Calu3 (cell line): ENCODE measurements at regions not wholly inside any gene's neighbourhood (a gene's known extent, or its start where the extent isn't known, plus 50 kb on each side); places are given as distances from the start of the nearest gene placed in this dataset.

ENCODE experiments used
- BruUV-seq: library from RNA; stranded (reverse); fragments of 400-500 nt; replicated peaks from 2 replicates; lab custom pipeline; 2021; lab: Mats Ljungman, UMichigan
- CTCF ChIA-PET: fragments of 300-600 bp; sonication (Branson Sonifier 250); formaldehyde crosslinking; loops from one replicate; lab custom pipeline; 2022; ENCODE audit warnings: antibody characterized with exemption; lab: Charles Lee
- DNase-seq: peaks from one replicate; pipeline ENCODE4 v3.0.0; 2022
- H3K27ac Mint-ChIP-seq: one replicate; pipeline ENCODE4 v1.8.0; 2022; ENCODE audit warnings: mixed read lengths; ENCODE audit not compliant: unreplicated experiment
- H3K27me3 Mint-ChIP-seq: one replicate; pipeline ENCODE4 v1.8.0; 2022; ENCODE audit warnings: mixed read lengths; ENCODE audit not compliant: unreplicated experiment
- H3K36me3 Mint-ChIP-seq: one replicate; pipeline ENCODE4 v1.8.0; 2022; ENCODE audit warnings: mild to moderate bottlenecking, moderate library complexity, mixed read lengths; ENCODE audit not compliant: insufficient read depth, unreplicated experiment
- H3K4me1 Mint-ChIP-seq: one replicate; pipeline ENCODE4 v1.8.0; 2022; ENCODE audit warnings: mild to moderate bottlenecking, low read depth, mixed read lengths; ENCODE audit not compliant: unreplicated experiment
- H3K4me3 Mint-ChIP-seq: one replicate; pipeline ENCODE4 v1.8.0; 2022; ENCODE audit warnings: mild to moderate bottlenecking, low read depth, moderate library complexity, mixed read lengths; ENCODE audit not compliant: unreplicated experiment
- H3K9me3 Mint-ChIP-seq: one replicate; pipeline ENCODE4 v1.8.0; 2022; ENCODE audit warnings: low read depth, mixed read lengths; ENCODE audit not compliant: unreplicated experiment
- intact Hi-C: fragments of 100-400 bp; cut with micrococcal nuclease; formaldehyde crosslinking; loops from one replicate; pipeline ENCODE4 v1.10.0; 2022; ENCODE audit not compliant: unreplicated experiment
- TF ChIP-seq, protein P1 (sequence below): fragments of 200-600 bp; IDR thresholded peaks from one replicate; pipeline ENCODE4 v1.8.0; 2022; ENCODE audit warnings: antibody characterized with exemption; ENCODE audit not compliant: unreplicated experiment

DNA sequence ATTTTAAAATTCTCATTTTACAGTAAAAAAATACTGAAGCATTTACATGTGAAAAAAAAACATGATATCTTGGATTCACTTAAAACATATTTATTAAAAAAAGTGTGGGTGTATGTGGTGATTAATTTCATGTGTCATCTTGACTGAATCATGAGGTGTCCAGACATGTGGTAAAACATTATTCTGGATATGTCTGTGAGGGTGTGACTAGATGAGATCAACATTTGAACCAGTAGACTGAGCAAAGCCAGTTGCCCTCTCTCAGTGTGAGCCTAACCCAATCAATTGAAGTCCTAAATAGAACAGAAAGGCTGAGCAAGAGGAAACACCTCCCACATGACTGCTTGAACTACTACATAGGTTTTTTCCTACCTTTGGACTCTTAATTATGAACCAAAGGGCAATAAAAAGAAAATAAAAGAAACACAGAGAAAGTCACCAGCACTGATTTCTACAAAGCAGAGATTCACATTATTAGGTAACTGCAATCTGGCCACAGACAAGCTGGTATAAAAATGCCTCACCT is 90.5 kb upstream of the VGLL2 start:
- no TSS peak for BruUV-seq

DNA sequence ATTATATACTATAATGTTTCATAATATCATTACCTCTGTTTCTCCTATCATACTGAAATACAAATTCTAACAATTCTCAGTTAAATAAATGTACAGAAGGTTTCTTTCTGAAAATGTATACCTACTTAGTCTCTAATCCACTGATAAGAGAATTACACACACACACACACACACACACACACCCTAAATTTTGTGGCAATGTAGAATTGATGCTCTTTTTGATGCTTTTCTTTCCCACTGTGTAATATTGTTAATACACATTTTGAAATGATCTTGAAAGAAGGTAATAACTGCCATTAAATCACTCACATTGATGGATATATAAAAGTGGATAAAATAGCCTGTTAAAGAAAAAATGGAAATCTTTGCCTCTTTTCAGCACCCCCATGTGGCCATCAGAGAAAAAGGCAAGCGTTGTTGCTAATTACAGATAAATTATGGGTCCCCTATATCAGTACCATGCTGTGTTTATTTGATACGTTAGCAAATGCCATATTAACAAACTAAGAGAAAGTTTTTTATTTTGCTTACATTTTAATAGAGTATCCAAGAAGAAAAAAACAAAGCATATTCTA is 76.6 kb upstream of the VGLL2 start:
- CTCF ChIA-PET = no interaction called here

More for the DNA sequence above, 90.5 kb upstream of the VGLL2 start:
- CTCF ChIA-PET = no interaction called here
- Mint-ChIP-seq H3K27ac (no peak overlapping the region), H3K9me3 (peaks cover 12% of the 10 kb centered on the region), H3K36me3 (no peaks in the 10 kb centered on the region), H3K27me3 (no peaks in the 10 kb centered on the region), H3K4me3 (no peak overlapping the region), H3K4me1 (peaks cover 4% of the 10 kb centered on the region)
- intact Hi-C loops = no loop called here
- no peak for DNase-seq
- TF ChIP-seq, protein P1, sequence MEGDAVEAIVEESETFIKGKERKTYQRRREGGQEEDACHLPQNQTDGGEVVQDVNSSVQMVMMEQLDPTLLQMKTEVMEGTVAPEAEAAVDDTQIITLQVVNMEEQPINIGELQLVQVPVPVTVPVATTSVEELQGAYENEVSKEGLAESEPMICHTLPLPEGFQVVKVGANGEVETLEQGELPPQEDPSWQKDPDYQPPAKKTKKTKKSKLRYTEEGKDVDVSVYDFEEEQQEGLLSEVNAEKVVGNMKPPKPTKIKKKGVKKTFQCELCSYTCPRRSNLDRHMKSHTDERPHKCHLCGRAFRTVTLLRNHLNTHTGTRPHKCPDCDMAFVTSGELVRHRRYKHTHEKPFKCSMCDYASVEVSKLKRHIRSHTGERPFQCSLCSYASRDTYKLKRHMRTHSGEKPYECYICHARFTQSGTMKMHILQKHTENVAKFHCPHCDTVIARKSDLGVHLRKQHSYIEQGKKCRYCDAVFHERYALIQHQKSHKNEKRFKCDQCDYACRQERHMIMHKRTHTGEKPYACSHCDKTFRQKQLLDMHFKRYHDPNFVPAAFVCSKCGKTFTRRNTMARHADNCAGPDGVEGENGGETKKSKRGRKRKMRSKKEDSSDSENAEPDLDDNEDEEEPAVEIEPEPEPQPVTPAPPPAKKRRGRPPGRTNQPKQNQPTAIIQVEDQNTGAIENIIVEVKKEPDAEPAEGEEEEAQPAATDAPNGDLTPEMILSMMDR = no peak

DNA sequence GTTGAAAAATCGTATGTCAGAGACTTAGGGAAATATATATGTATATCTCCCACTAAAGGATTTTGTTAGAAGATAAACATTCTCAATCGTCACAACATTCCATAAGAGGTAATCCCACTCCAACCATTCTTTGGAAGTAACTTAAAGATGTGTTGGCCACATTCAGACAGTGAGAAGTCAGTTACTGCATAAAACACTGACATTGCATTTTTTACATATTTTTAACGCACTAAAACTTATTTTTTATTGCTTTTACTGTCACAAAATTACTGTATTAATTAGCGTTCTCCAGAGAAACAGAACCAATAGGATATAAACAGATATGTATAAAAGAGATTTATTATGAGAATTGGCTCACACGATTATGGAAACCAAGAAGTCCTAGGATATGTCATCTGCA is 74.3 kb upstream of the VGLL2 start:
- H3K4me3 Mint-ChIP-seq = no peak overlapping the region
- H3K36me3 Mint-ChIP-seq = no peaks in the 10 kb centered on the region
- H3K9me3 Mint-ChIP-seq = no peaks in the 10 kb centered on the region
- no peak for DNase-seq
- peaks cover 22% of the 10 kb centered on the region for H3K4me1 Mint-ChIP-seq
- BruUV-seq = no TSS peak
- TF ChIP-seq, protein P1 = no peak
- no peaks in the 10 kb centered on the region for H3K27me3 Mint-ChIP-seq
- H3K27ac Mint-ChIP-seq = no peak overlapping the region
- intact Hi-C loops = loop anchor here (5.0 to 10.0 kb wide), 2 partner anchors 124 to 309 kb away; no protein-coding TSS in a partner anchor
- CTCF ChIA-PET = interaction anchor here (1.6 kb wide), 1 partner anchor 23 kb away, joined by 5 read pairs; no protein-coding TSS in a partner anchor

More for the DNA sequence above, 76.6 kb upstream of the VGLL2 start:
- no peak overlapping the region for H3K27ac Mint-ChIP-seq
- H3K27me3 Mint-ChIP-seq = no peaks in the 10 kb centered on the region
- no peaks in the 10 kb centered on the region for H3K4me1 Mint-ChIP-seq
- no peaks in the 10 kb centered on the region for H3K36me3 Mint-ChIP-seq
- no TSS peak for BruUV-seq
- no peak for DNase-seq
- TF ChIP-seq, protein P1 = peak; percentile 52
- H3K9me3 Mint-ChIP-seq = no peaks in the 10 kb centered on the region
- intact Hi-C loops = loop anchor here (2.0 kb wide), 2 partner anchors 20 to 216 kb away; no protein-coding TSS in a partner anchor
- no peak overlapping the region for H3K4me3 Mint-ChIP-seq

DNA sequence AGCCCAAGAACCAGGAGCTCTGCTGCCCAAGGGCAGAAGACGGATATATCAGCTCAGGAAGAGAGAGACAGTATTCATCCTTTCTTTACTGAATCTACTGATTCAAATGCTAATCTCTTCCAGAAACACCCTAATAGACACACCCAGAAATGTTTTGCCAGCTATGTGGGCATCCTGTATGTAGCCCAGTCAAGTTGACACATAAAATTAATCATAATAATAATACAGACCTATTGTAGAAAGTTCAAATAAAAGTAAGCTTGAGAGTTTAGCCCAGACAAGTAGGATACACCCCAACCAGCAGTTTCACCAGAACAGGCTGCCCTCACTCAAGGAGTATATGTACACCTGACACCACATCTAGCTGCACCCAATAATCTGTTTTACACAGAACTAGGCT is 73.9 kb upstream of the VGLL2 start:
- intact Hi-C loops = loop anchor here (5.0 to 10.0 kb wide), 2 partner anchors 123 to 309 kb away; no protein-coding TSS in a partner anchor
- TF ChIP-seq, protein P1 = no peak
- no peaks in the 10 kb centered on the region for H3K27me3 Mint-ChIP-seq
- CTCF ChIA-PET = interaction anchor here (1.6 kb wide), 1 partner anchor 24 kb away, joined by 5 read pairs; no protein-coding TSS in a partner anchor
- peaks cover 25% of the 10 kb centered on the region for H3K4me1 Mint-ChIP-seq
- no peak overlapping the region for H3K4me3 Mint-ChIP-seq
- no peak overlapping the region for H3K27ac Mint-ChIP-seq
- H3K9me3 Mint-ChIP-seq = no peaks in the 10 kb centered on the region
- BruUV-seq = no TSS peak
- no peaks in the 10 kb centered on the region for H3K36me3 Mint-ChIP-seq
- DNase-seq = no peak
